ENCODE measurements at regions not wholly inside any gene's neighbourhood (a gene's known extent, or its start where the extent isn't known, plus 50 kb on each side); places are given as distances from the start of the nearest gene placed in this dataset.

GRCh38 chr6:128723667-128724066, 159.3 kb upstream of the LAMA2 start:
- no peak overlapping the region for H3K27ac Mint-ChIP-seq

GRCh38 chr6:128720891-128721290, 162.0 kb upstream of the LAMA2 start:
- H3K4me2 ChIP-seq (replicated peaks; ENCODE audit: extremely low read depth, low read length, poor library complexity, severe bottlenecking): no peak overlapping the region
- WGBS (ENCODE audit: insufficient coverage): no CpG with 5 or more reads among the region's 2 CpGs
- intact Hi-C loops (cut with micrococcal nuclease): no loop called here
- H3K9me3 ChIP-seq (replicated peaks in 1 of 2; ENCODE audit: control insufficient read depth in 1 of 2, insufficient read depth in 1 of 2, low read length in 2 of 2): no peaks in the 10 kb centered on the region
- no peak for DNase-seq
- H3K4me1 Mint-ChIP-seq: no peaks in the 10 kb centered on the region
- H3K79me2 ChIP-seq (ENCODE audit: insufficient read depth, low read length): no peaks in the 10 kb centered on the region
- no peak overlapping the region for H3K9ac ChIP-seq (ENCODE audit: insufficient read depth, low read length, poor library complexity, severe bottlenecking)
- H3K36me3 Mint-ChIP-seq: no peaks in the 10 kb centered on the region
- no peak overlapping the region for H3K4me3 ChIP-seq (replicated peaks in 1 of 3; ENCODE audit: low read depth in 2 of 3, low read length in 3 of 3)
- H2AFZ ChIP-seq (ENCODE audit: insufficient read depth, low read depth, low read length, poor library complexity, severe bottlenecking): no peak overlapping the region
- no peak overlapping the region for H3K4me3 Mint-ChIP-seq
- no peak overlapping the region for H3K27ac ChIP-seq (ENCODE audit: low read depth in 1 of 2, low read length in 2 of 2)
- TF ChIP-seq CTCF (IDR thresholded peaks at IDR 0.05): no peak
- H3K4me1 ChIP-seq (ENCODE audit: control insufficient read depth in 1 of 2, insufficient read depth in 2 of 2, low read length in 2 of 2): no peaks in the 10 kb centered on the region
- no peaks in the 10 kb centered on the region for H3K27me3 ChIP-seq (ENCODE audit: control insufficient read depth in 2 of 2, insufficient read depth in 2 of 2, low read length in 2 of 2)
- no peaks in the 10 kb centered on the region for H4K20me1 ChIP-seq (ENCODE audit: insufficient read depth, low read length)
- H3K9me3 Mint-ChIP-seq: peaks cover 0 to 1% (median 0%) of the 10 kb centered on the region in 7 donors
- no peak overlapping the region for H3K27ac Mint-ChIP-seq
- H3K27me3 Mint-ChIP-seq (ENCODE audit: low read depth in 3 of 3): peaks cover 0 to 5% (median 0%) of the 10 kb centered on the region in 3 donors
- no peaks in the 10 kb centered on the region for H3K36me3 ChIP-seq (replicated peaks in 1 of 2; ENCODE audit: control insufficient read depth in 1 of 2, insufficient read depth in 2 of 2, low read length in 2 of 2)

More at GRCh38 chr6:128723667-128724066, 159.3 kb upstream of the LAMA2 start:
- H3K79me2 ChIP-seq (ENCODE audit: insufficient read depth, low read length): no peaks in the 10 kb centered on the region
- Mint-ChIP-seq H3K36me3 (no peaks in the 10 kb centered on the region), H3K9me3 (no peaks in the 10 kb centered on the region), H3K4me1 (no peaks in the 10 kb centered on the region), H3K4me3 (no peak overlapping the region), H3K27me3 (ENCODE audit: low read depth in 3 of 3) (peaks cover 0 to 5% (median 0%) of the 10 kb centered on the region in 3 donors)
- WGBS (ENCODE audit: insufficient coverage): no CpG with 5 or more reads among the region's 2 CpGs
- H3K27me3 ChIP-seq (ENCODE audit: control insufficient read depth in 2 of 2, insufficient read depth in 2 of 2, low read length in 2 of 2): no peaks in the 10 kb centered on the region
- H4K20me1 ChIP-seq (ENCODE audit: insufficient read depth, low read length): no peaks in the 10 kb centered on the region
- H3K9me3 ChIP-seq (replicated peaks in 1 of 2; ENCODE audit: control insufficient read depth in 1 of 2, insufficient read depth in 1 of 2, low read length in 2 of 2): no peaks in the 10 kb centered on the region
- no peaks in the 10 kb centered on the region for H3K36me3 ChIP-seq (replicated peaks in 1 of 2; ENCODE audit: control insufficient read depth in 1 of 2, insufficient read depth in 2 of 2, low read length in 2 of 2)
- no peak overlapping the region for H3K27ac ChIP-seq (ENCODE audit: low read depth in 1 of 2, low read length in 2 of 2)
- intact Hi-C loops (cut with micrococcal nuclease): no loop called here
- H3K9ac ChIP-seq (ENCODE audit: insufficient read depth, low read length, poor library complexity, severe bottlenecking): no peak overlapping the region
- H3K4me1 ChIP-seq (ENCODE audit: control insufficient read depth in 1 of 2, insufficient read depth in 2 of 2, low read length in 2 of 2): no peaks in the 10 kb centered on the region
- no peak for DNase-seq
- no peak overlapping the region for H2AFZ ChIP-seq (ENCODE audit: insufficient read depth, low read depth, low read length, poor library complexity, severe bottlenecking)
- H3K4me3 ChIP-seq (replicated peaks in 1 of 3; ENCODE audit: low read depth in 2 of 3, low read length in 3 of 3): no peak overlapping the region
- H3K4me2 ChIP-seq (replicated peaks; ENCODE audit: extremely low read depth, low read length, poor library complexity, severe bottlenecking): no peak overlapping the region
- TF ChIP-seq CTCF (IDR thresholded peaks at IDR 0.05): no peak
